DND-41 (cell line): ENCODE measurements at regions not wholly inside any gene's neighbourhood (a gene's known extent, or its start where the extent isn't known, plus 50 kb on each side); places are given as distances from the start of the nearest gene placed in this dataset.

Source experiments
- EZH2 ChIP-seq: IDR thresholded peaks from 3 replicates; pipeline ENCODE4 v1.6.1; 2012; ENCODE audit warnings: borderline replicate concordance, low read depth, mild to moderate bottlenecking, moderate library complexity, low read length, inconsistent platforms; ENCODE audit not compliant: severe bottlenecking
- TF ChIP-seq, protein P1 (sequence below): IDR thresholded peaks from 2 replicates; pipeline ENCODE4 v1.5.1; 2012; ENCODE audit warnings: borderline replicate concordance, low read length, moderate library complexity, mild to moderate bottlenecking; ENCODE audit not compliant: poor library complexity, severe bottlenecking; ENCODE audit errors: extremely low read depth

DNA sequence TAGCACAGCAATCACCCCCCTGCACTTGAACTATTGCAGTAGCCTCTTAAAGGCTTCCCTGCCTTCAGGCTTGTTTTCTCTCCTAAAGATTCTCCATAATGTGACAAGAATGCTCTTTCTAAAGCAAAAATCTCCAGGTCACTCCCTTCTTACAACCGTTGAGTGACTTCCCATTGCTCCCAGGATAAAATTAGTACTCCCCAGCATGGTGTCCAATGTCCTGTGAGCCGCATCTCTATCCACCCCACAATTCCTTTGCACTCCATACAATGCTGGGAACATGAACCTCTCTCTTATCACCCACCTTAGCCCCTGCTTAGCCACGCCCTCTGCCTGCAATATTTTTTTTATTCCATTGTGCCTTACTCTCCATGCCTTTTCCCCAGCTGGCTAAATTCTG, 85.7 kb upstream of the SHISA3 start:
- TF ChIP-seq, protein P1, sequence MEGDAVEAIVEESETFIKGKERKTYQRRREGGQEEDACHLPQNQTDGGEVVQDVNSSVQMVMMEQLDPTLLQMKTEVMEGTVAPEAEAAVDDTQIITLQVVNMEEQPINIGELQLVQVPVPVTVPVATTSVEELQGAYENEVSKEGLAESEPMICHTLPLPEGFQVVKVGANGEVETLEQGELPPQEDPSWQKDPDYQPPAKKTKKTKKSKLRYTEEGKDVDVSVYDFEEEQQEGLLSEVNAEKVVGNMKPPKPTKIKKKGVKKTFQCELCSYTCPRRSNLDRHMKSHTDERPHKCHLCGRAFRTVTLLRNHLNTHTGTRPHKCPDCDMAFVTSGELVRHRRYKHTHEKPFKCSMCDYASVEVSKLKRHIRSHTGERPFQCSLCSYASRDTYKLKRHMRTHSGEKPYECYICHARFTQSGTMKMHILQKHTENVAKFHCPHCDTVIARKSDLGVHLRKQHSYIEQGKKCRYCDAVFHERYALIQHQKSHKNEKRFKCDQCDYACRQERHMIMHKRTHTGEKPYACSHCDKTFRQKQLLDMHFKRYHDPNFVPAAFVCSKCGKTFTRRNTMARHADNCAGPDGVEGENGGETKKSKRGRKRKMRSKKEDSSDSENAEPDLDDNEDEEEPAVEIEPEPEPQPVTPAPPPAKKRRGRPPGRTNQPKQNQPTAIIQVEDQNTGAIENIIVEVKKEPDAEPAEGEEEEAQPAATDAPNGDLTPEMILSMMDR = no peak
- no peak for TF ChIP-seq EZH2
